Fibroblast of lung (primary cell): ENCODE measurements at regions not wholly inside any gene's neighbourhood (a gene's known extent, or its start where the extent isn't known, plus 50 kb on each side); places are given as distances from the start of the nearest gene placed in this dataset.

ENCODE experiments used
- DNase-seq, 2 donors: peaks; one replicate each; pipeline versions ENCODE4 v3.0.0 to v3.0.0-alpha.2; 2010; ENCODE audit warnings: low read depth in 2 of 2
- H2AFZ ChIP-seq: 2 replicates; pipeline ENCODE4 v1.5.1; 2012; ENCODE audit warnings: low read length, control low read depth, inconsistent platforms
- H3K27ac ChIP-seq: 2 replicates; pipeline ENCODE4 v1.5.1; 2011; ENCODE audit warnings: low read length, control low read depth; ENCODE audit not compliant: insufficient read depth
- H3K27me3 ChIP-seq: 2 replicates; pipeline ENCODE4 v1.5.1; 2011; ENCODE audit warnings: mild to moderate bottlenecking, low read length; ENCODE audit not compliant: control insufficient read depth, insufficient read depth
- H3K36me3 ChIP-seq: 2 replicates; pipeline ENCODE4 v1.5.1; 2011; ENCODE audit warnings: low read length; ENCODE audit not compliant: control insufficient read depth, insufficient read depth
- H3K4me1 ChIP-seq: 2 replicates; pipeline ENCODE4 v1.5.1; 2011; ENCODE audit warnings: low read length; ENCODE audit not compliant: control insufficient read depth, insufficient read depth; ENCODE audit errors: extremely low read depth
- H3K4me2 ChIP-seq: 2 replicates; pipeline ENCODE4 v1.5.1; 2011; ENCODE audit warnings: low read length, control low read depth; ENCODE audit not compliant: insufficient read depth; ENCODE audit errors: extremely low read depth
- H3K4me3 ChIP-seq, 4 experiments: fragments of 200-600 bp in 1 of 4; sonication (generic) in 1 of 4; replicated peaks in 1 of 4; 2 replicates each; pipeline ENCODE4 v1.5.1; 2011 to 2016; ENCODE audit warnings: low read length in 4 of 4, low read depth in 3 of 4, mild to moderate bottlenecking in 3 of 4, control low read depth in 2 of 4, inconsistent platforms in 1 of 4, mixed read lengths in 1 of 4; ENCODE audit not compliant: insufficient read depth in 1 of 4; ENCODE audit errors: control extremely low read depth in 1 of 4
- H3K79me2 ChIP-seq: 2 replicates; pipeline ENCODE4 v1.5.1; 2012; ENCODE audit warnings: mild to moderate bottlenecking, low read length, inconsistent platforms; ENCODE audit not compliant: control insufficient read depth, insufficient read depth
- H3K9ac ChIP-seq: 2 replicates; pipeline ENCODE4 v1.5.1; 2011; ENCODE audit warnings: mild to moderate bottlenecking, low read length, control low read depth; ENCODE audit not compliant: insufficient read depth
- H3K9me3 ChIP-seq: 2 replicates; pipeline ENCODE4 v1.5.1; 2012; ENCODE audit warnings: low read depth, low read length; ENCODE audit not compliant: control insufficient read depth, insufficient read depth
- H4K20me1 ChIP-seq: 2 replicates; pipeline ENCODE4 v1.5.1; 2011; ENCODE audit warnings: low read length; ENCODE audit not compliant: control insufficient read depth, insufficient read depth; ENCODE audit errors: extremely low read depth
- CTCF ChIP-seq, 2 donors: IDR thresholded peaks in 1 of 2; conservative IDR thresholded peaks in 1 of 2; 1 replicate in 1 of 2; 2 replicates in 1 of 2; pipeline ENCODE4 v1.5.1; 2011 to 2012; ENCODE audit warnings: low read length in 2 of 2, control low read depth in 1 of 2, inconsistent platforms in 1 of 2, low read depth in 1 of 2, mild to moderate bottlenecking in 1 of 2
- EZH2 ChIP-seq: IDR thresholded peaks from 2 replicates; pipeline ENCODE4 v1.5.1; 2012; ENCODE audit warnings: low read length, control low read depth, mild to moderate bottlenecking; ENCODE audit errors: missing control alignments

- H3K27ac ChIP-seq, result no peak overlapping the region
- no peak overlapping the region for H3K4me2 ChIP-seq
- no peaks in the 10 kb centered on the region for H3K79me2 ChIP-seq
- H3K4me1 ChIP-seq, result no peaks in the 10 kb centered on the region
- no peak overlapping the region for H3K9ac ChIP-seq
- H3K9me3 ChIP-seq, result no peaks in the 10 kb centered on the region
- no peaks in the 10 kb centered on the region for H4K20me1 ChIP-seq
- DNase-seq, result no peak
- TF ChIP-seq CTCF (conservative IDR thresholded peaks at IDR 0.05 in 1 of 2, IDR thresholded peaks at IDR 0.05 in 1 of 2; ENCODE audit: low read depth in 1 of 2, low read length in 2 of 2) (no peak), EZH2 (no peak)
- no peak overlapping the region for H2AFZ ChIP-seq
- H3K36me3 ChIP-seq, result no peaks in the 10 kb centered on the region
- no peak overlapping the region for H3K4me3 ChIP-seq
- no peaks in the 10 kb centered on the region for H3K27me3 ChIP-seq
These were observed 96.1 kb upstream of the HIVEP3 start for GRCh38 chr1:42014823-42015222.

GRCh38 chr1:42013881-42014470, 95.3 kb upstream of the HIVEP3 start:
- DNase-seq, result peak in 1 of 2 donors; percentile 7
- Histone ChIP-seq H3K4me1 (no peaks in the 10 kb centered on the region), H3K27ac (no peak overlapping the region), H3K4me2 (no peak overlapping the region), H4K20me1 (no peaks in the 10 kb centered on the region), H3K9ac (no peak overlapping the region), H2AFZ (no peak overlapping the region), H3K4me3 (no peak overlapping the region), H3K36me3 (no peaks in the 10 kb centered on the region), H3K9me3 (no peaks in the 10 kb centered on the region), H3K27me3 (no peaks in the 10 kb centered on the region), H3K79me2 (no peaks in the 10 kb centered on the region)
- TF ChIP-seq CTCF (conservative IDR thresholded peaks at IDR 0.05 in 1 of 2, IDR thresholded peaks at IDR 0.05 in 1 of 2; ENCODE audit: low read depth in 1 of 2, low read length in 2 of 2) (no peak), EZH2 (no peak)

- Histone ChIP-seq H3K4me1 (no peaks in the 10 kb centered on the region), H3K4me3 (no peak overlapping the region), H3K79me2 (no peaks in the 10 kb centered on the region), H3K36me3 (no peaks in the 10 kb centered on the region), H3K4me2 (no peak overlapping the region), H4K20me1 (no peaks in the 10 kb centered on the region), H3K9ac (no peak overlapping the region), H3K27ac (no peak overlapping the region), H2AFZ (no peak overlapping the region), H3K9me3 (no peaks in the 10 kb centered on the region), H3K27me3 (no peaks in the 10 kb centered on the region)
- no peak for TF ChIP-seq CTCF (conservative IDR thresholded peaks at IDR 0.05 in 1 of 2, IDR thresholded peaks at IDR 0.05 in 1 of 2; ENCODE audit: low read depth in 1 of 2, low read length in 2 of 2)
- TF ChIP-seq EZH2, result no peak
- no peak for DNase-seq
These were observed 94.1 kb upstream of the HIVEP3 start for GRCh38 chr1:42012852-42013251.
